ENCODE measurements at regions not wholly inside any gene's neighbourhood (a gene's known extent, or its start where the extent isn't known, plus 50 kb on each side); places are given as distances from the start of the nearest gene placed in this dataset.

DNA sequence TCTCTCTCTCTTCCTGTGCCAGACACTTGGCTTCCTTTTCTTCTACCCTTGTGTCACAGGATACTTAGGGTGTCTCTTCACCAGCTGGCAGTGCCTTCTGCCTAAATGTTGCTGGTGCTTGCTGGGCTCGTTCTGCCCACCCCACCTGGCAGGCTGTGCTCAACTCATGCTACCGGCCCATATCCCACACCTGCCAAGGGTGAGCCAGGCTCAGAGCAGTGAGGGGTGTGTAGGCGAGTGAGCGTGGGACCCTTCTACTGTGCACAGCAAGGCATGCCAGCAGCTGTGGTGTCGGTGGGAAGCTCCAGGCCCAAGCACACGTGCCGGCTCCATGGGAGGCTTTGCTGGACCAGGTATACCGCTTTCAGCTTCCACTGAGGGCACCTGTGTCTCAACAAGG lies 1626.7 kb upstream of the ACO1 start:
- intact Hi-C loops (cut with DNase I), result no loop called here
- Histone ChIP-seq H3K4me3 (no peak overlapping the region), H3K27me3 (no peaks in the 10 kb centered on the region), H3K9me3 (no peaks in the 10 kb centered on the region), H3K27ac (no peak overlapping the region), H3K36me3 (no peaks in the 10 kb centered on the region), H3K4me1 (no peaks in the 10 kb centered on the region)
- TF ChIP-seq, protein P1, sequence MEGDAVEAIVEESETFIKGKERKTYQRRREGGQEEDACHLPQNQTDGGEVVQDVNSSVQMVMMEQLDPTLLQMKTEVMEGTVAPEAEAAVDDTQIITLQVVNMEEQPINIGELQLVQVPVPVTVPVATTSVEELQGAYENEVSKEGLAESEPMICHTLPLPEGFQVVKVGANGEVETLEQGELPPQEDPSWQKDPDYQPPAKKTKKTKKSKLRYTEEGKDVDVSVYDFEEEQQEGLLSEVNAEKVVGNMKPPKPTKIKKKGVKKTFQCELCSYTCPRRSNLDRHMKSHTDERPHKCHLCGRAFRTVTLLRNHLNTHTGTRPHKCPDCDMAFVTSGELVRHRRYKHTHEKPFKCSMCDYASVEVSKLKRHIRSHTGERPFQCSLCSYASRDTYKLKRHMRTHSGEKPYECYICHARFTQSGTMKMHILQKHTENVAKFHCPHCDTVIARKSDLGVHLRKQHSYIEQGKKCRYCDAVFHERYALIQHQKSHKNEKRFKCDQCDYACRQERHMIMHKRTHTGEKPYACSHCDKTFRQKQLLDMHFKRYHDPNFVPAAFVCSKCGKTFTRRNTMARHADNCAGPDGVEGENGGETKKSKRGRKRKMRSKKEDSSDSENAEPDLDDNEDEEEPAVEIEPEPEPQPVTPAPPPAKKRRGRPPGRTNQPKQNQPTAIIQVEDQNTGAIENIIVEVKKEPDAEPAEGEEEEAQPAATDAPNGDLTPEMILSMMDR (IDR thresholded peaks at IDR 0.05), result no peak
- no peak for TF ChIP-seq POLR2A (IDR thresholded peaks at IDR 0.05)
- no peak for TF ChIP-seq POLR2AphosphoS5 (IDR thresholded peaks at IDR 0.05)
- TF ChIP-seq EP300 (IDR thresholded peaks at IDR 0.05), result no peak
- peak; percentile 54 for DNase-seq
- WGBS, 2 donors, result 83 to 89% methylated on average over 8 of the region's 8 CpGs

DNA sequence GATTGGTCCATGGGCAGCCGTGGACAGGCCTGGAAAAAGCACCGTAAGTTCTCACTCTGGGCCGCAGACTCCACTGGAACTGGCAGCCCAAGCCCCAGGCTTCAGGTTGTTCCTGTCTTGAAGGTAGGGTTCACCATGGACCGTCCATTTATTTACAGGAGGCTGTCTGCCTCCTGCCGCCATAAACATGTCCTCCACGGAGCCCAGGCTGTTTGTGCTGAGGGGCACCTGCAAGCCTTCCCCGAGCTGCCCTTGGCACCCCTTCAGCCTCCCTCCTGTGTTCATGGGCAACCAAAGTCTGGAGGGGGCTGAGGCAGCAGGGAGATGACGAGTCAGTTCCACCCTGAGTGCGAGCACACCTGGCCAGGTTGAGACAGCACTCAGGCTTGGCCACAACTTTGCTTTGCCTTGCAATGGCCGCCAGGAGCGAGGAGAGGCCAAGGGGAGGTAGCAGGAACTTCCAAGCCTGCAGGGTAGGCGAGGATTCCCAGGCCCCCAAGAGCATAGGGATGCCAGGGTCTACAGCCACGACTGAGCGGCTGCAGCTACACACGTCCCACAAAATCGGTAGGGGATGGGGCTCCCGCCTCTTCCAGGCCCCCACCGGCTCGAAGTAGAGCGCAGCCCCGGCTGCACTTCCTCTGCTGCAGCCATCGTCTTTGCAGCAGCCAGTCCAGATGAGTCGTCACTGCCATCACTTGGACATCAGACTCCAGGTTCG lies 1625.6 kb upstream of the ACO1 start:
- peak; percentile 60 for DNase-seq
- H3K27ac ChIP-seq, result no peak overlapping the region
- H3K27me3 ChIP-seq, result no peaks in the 10 kb centered on the region
- H3K4me1 ChIP-seq, result no peaks in the 10 kb centered on the region
- no peaks in the 10 kb centered on the region for H3K9me3 ChIP-seq
- 83 to 90% methylated on average over 24 of the region's 24 CpGs for WGBS, 2 donors
- H3K4me3 ChIP-seq, result no peak overlapping the region
- TF ChIP-seq EP300 (IDR thresholded peaks at IDR 0.05), result no peak
- TF ChIP-seq POLR2A (IDR thresholded peaks at IDR 0.05), result no peak
- TF ChIP-seq, protein P1 (IDR thresholded peaks at IDR 0.05), result no peak
- TF ChIP-seq POLR2AphosphoS5 (IDR thresholded peaks at IDR 0.05), result no peak
- intact Hi-C loops (cut with DNase I), result no loop called here
- no peaks in the 10 kb centered on the region for H3K36me3 ChIP-seq

DNA sequence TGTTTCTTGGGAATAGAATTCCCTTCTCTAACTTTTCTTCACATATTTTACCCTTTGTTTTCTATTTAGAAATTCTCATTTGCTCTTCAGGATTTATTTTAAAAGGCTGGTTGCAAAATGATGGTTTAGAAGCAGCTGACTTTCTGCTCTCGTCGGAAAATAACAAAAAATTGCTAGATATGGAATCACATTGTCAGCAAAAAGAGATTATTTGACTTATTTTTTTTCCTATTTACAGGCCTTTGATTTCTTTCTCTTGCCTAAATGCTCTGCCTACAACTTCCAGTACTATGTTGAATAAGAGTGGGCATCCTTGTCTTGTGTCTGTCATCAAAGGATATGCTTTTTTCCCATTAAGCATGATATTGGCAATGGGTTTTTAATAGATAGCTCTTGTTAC lies 1619.1 kb upstream of the ACO1 start:
- H3K4me3 ChIP-seq, result no peak overlapping the region
- H3K9me3 ChIP-seq, result no peaks in the 10 kb centered on the region
- no peak for DNase-seq
- intact Hi-C loops (cut with DNase I), result no loop called here
- WGBS, 2 donors, result 90 to 96% methylated on average over 2 of the region's 2 CpGs
- no peaks in the 10 kb centered on the region for H3K4me1 ChIP-seq
- H3K27ac ChIP-seq, result no peak overlapping the region
- H3K27me3 ChIP-seq, result no peaks in the 10 kb centered on the region
- TF ChIP-seq POLR2AphosphoS5 (IDR thresholded peaks at IDR 0.05) (no peak), POLR2A (IDR thresholded peaks at IDR 0.05) (no peak), EP300 (IDR thresholded peaks at IDR 0.05) (no peak)
- TF ChIP-seq, protein P1 (IDR thresholded peaks at IDR 0.05), result no peak
- H3K36me3 ChIP-seq, result no peaks in the 10 kb centered on the region

DNA sequence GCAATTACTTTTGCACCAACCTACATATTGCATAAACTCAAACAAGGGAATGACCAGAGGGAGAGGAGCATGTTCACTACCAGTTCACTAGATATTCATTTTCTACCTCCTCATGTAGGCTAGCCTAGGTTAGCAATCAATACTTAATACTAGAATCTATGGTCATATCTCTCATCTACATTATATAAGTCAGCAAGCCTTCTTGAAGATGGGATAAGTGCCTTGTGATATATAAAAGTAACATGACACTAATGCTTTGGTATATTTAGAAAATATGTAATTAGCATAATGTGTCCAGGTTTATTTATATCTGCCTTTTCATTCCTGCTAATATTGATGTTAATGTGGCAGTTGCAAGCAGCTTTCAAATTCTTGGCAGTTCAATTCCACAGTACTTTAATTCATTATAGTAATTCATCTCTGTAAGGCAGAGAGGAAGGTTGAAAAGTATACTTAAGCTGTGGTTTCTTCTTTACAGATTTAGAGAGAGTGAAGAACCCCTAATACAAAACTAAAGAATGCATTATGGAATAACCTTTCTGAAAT lies 1613.2 kb upstream of the ACO1 start:
- Histone ChIP-seq H3K27ac (no peak overlapping the region), H3K9me3 (no peaks in the 10 kb centered on the region), H3K36me3 (no peaks in the 10 kb centered on the region), H3K27me3 (no peaks in the 10 kb centered on the region), H3K4me1 (no peaks in the 10 kb centered on the region), H3K4me3 (no peak overlapping the region)
- DNase-seq, result no peak
- TF ChIP-seq, protein P1 (IDR thresholded peaks at IDR 0.05), result no peak
- TF ChIP-seq POLR2A (IDR thresholded peaks at IDR 0.05) (no peak), EP300 (IDR thresholded peaks at IDR 0.05) (no peak), POLR2AphosphoS5 (IDR thresholded peaks at IDR 0.05) (no peak)
- intact Hi-C loops (cut with DNase I), result no loop called here

DNA sequence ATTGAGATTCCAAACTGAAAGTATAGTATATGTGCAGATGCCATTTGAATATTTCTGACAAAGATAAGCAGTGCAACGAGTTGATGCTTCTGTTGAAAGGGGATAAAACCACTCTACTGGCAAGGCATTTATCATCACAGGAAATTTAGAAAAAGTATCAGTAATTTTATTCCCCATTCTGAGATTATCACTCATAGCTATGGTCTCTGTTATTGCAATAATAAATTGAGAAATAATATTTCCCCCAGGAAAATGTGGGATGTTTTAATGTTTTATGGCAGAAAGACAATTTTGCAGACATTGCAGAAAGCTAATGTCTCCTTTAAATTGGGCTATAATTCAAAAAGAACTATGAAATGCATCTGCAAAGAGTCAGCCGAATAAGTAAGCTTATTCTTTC lies 1612.7 kb upstream of the ACO1 start:
- Histone ChIP-seq H3K27me3 (no peaks in the 10 kb centered on the region), H3K9me3 (no peaks in the 10 kb centered on the region), H3K4me1 (no peaks in the 10 kb centered on the region), H3K4me3 (no peak overlapping the region), H3K36me3 (no peaks in the 10 kb centered on the region), H3K27ac (no peak overlapping the region)
- no peak for TF ChIP-seq POLR2AphosphoS5 (IDR thresholded peaks at IDR 0.05)
- no peak for TF ChIP-seq POLR2A (IDR thresholded peaks at IDR 0.05)
- TF ChIP-seq, protein P1 (IDR thresholded peaks at IDR 0.05), result no peak
- intact Hi-C loops (cut with DNase I), result no loop called here
- no peak for DNase-seq
- 47 to 58% methylated on average over 2 of the region's 2 CpGs for WGBS, 2 donors

Measured in sigmoid colon (tissue), 6 donors.